OCI-LY1 (cell line): ENCODE measurements at regions not wholly inside any gene's neighbourhood (a gene's known extent, or its start where the extent isn't known, plus 50 kb on each side); places are given as distances from the start of the nearest gene placed in this dataset.

Experiments used
- EZH2 ChIP-seq: fragments of 200-600 bp; sonication (generic), shearing (Covaris generic); IDR thresholded peaks from 2 replicates; pipeline ENCODE4 v1.8.0; 2017; ENCODE audit warnings: borderline replicate concordance, mixed run types, mild to moderate bottlenecking, antibody characterized with exemption, low read length, moderate library complexity, mixed read lengths
- TF ChIP-seq, protein P1 (sequence below): fragments of 200-600 bp; sonication (generic), shearing (Covaris generic); IDR thresholded peaks from 2 replicates; pipeline ENCODE4 v1.5.1; 2017; ENCODE audit warnings: mild to moderate bottlenecking, antibody characterized with exemption, low read length, moderate library complexity, mixed read lengths

DNA sequence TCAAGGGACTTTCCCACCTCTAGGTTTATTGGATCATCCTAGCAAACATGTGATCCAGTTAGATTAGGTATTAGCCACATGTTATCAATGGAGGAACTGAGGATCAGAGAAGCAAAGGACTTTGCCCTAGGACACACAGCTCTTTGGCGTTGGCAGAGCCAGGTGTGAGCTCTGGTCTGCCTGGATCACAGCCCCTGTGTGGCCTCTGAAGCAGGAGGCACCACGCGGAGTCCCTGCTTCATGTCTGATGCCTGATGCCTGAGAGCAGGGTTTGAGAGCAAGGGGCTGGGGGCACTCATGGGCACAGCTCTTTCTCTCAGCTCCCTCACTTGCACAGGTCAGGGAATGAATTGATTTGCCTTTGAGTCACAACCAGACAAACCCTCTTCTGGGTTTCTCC is 64.7 kb upstream of the CTBP2 start:
- TF ChIP-seq, protein P1, sequence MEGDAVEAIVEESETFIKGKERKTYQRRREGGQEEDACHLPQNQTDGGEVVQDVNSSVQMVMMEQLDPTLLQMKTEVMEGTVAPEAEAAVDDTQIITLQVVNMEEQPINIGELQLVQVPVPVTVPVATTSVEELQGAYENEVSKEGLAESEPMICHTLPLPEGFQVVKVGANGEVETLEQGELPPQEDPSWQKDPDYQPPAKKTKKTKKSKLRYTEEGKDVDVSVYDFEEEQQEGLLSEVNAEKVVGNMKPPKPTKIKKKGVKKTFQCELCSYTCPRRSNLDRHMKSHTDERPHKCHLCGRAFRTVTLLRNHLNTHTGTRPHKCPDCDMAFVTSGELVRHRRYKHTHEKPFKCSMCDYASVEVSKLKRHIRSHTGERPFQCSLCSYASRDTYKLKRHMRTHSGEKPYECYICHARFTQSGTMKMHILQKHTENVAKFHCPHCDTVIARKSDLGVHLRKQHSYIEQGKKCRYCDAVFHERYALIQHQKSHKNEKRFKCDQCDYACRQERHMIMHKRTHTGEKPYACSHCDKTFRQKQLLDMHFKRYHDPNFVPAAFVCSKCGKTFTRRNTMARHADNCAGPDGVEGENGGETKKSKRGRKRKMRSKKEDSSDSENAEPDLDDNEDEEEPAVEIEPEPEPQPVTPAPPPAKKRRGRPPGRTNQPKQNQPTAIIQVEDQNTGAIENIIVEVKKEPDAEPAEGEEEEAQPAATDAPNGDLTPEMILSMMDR = no peak
- TF ChIP-seq EZH2 = no peak
